Progenitor cell of endocrine pancreas (in vitro differentiated cells): ENCODE measurements at regions not wholly inside any gene's neighbourhood (a gene's known extent, or its start where the extent isn't known, plus 50 kb on each side); places are given as distances from the start of the nearest gene placed in this dataset.

Experiments
- DNase-seq: peaks from one replicate; pipeline ENCODE4 v3.0.0; 2021; ENCODE audit warnings: low spot score; ENCODE audit not compliant: unreplicated experiment
- H3K27ac Mint-ChIP-seq: 2 replicates; pipeline ENCODE4 v1.8.0; 2021; ENCODE audit warnings: mild to moderate bottlenecking, moderate library complexity, mixed read lengths
- H3K27me3 Mint-ChIP-seq: 2 replicates; pipeline ENCODE4 v1.8.0; 2021; ENCODE audit warnings: mixed read lengths
- H3K36me3 Mint-ChIP-seq: 2 replicates; pipeline ENCODE4 v1.8.0; 2022; ENCODE audit warnings: mixed read lengths; ENCODE audit not compliant: insufficient read depth
- H3K4me1 Mint-ChIP-seq: 2 replicates; pipeline ENCODE4 v1.8.0; 2021; ENCODE audit warnings: low read depth, mixed read lengths
- H3K4me3 Mint-ChIP-seq: 2 replicates; pipeline ENCODE4 v1.8.0; 2021; ENCODE audit warnings: low read depth, mild to moderate bottlenecking, moderate library complexity, mixed read lengths
- H3K9me3 Mint-ChIP-seq: 2 replicates; pipeline ENCODE4 v1.8.0; 2021; ENCODE audit warnings: low read depth, mixed read lengths
- CTCF ChIP-seq: fragments of 200-600 bp; sonication (generic); IDR thresholded peaks from one replicate; pipeline ENCODE4 v1.5.0; 2021; ENCODE audit warnings: antibody characterized with exemption, mild to moderate bottlenecking; ENCODE audit not compliant: unreplicated experiment

- TF ChIP-seq CTCF = no peak
- peaks cover 4% of the 10 kb centered on the region for H3K9me3 Mint-ChIP-seq
- no peak overlapping the region for H3K4me3 Mint-ChIP-seq
- no peaks in the 10 kb centered on the region for H3K27me3 Mint-ChIP-seq
- DNase-seq = no peak
- H3K4me1 Mint-ChIP-seq = no peaks in the 10 kb centered on the region
- no peaks in the 10 kb centered on the region for H3K36me3 Mint-ChIP-seq
- H3K27ac Mint-ChIP-seq = no peak overlapping the region
Observed at GRCh38 chr6:9515633-9516606, 899.0 kb downstream of the TFAP2A start.

- no peaks in the 10 kb centered on the region for H3K4me1 Mint-ChIP-seq
- H3K27me3 Mint-ChIP-seq = no peaks in the 10 kb centered on the region
Observed at GRCh38 chr6:9514146-9514545, 900.7 kb downstream of the TFAP2A start.

GRCh38 chr6:9511157-9511556, 903.7 kb downstream of the TFAP2A start:
- no peak overlapping the region for H3K4me3 Mint-ChIP-seq
- peaks cover 8% of the 10 kb centered on the region for H3K9me3 Mint-ChIP-seq
- no peak for TF ChIP-seq CTCF
- no peaks in the 10 kb centered on the region for H3K4me1 Mint-ChIP-seq
- no peaks in the 10 kb centered on the region for H3K27me3 Mint-ChIP-seq
- DNase-seq = no peak
- H3K36me3 Mint-ChIP-seq = no peaks in the 10 kb centered on the region
- no peak overlapping the region for H3K27ac Mint-ChIP-seq

More at GRCh38 chr6:9514146-9514545, 900.7 kb downstream of the TFAP2A start:
- no peak overlapping the region for H3K4me3 Mint-ChIP-seq
- DNase-seq = no peak
- TF ChIP-seq CTCF = no peak
- H3K36me3 Mint-ChIP-seq = no peaks in the 10 kb centered on the region
- H3K9me3 Mint-ChIP-seq = peaks cover 4% of the 10 kb centered on the region
- no peak overlapping the region for H3K27ac Mint-ChIP-seq

GRCh38 chr6:9507136-9507895, 907.6 kb downstream of the TFAP2A start:
- no peak overlapping the region for H3K27ac Mint-ChIP-seq
- H3K36me3 Mint-ChIP-seq = no peaks in the 10 kb centered on the region
- H3K9me3 Mint-ChIP-seq = peaks cover 3% of the 10 kb centered on the region
- no peaks in the 10 kb centered on the region for H3K27me3 Mint-ChIP-seq
- no peak for TF ChIP-seq CTCF
- no peak overlapping the region for H3K4me3 Mint-ChIP-seq
- no peaks in the 10 kb centered on the region for H3K4me1 Mint-ChIP-seq
- no peak for DNase-seq

GRCh38 chr6:9504191-9504590, 910.7 kb downstream of the TFAP2A start:
- Mint-ChIP-seq H3K27me3 (no peaks in the 10 kb centered on the region), H3K9me3 (peaks cover 3% of the 10 kb centered on the region), H3K36me3 (no peaks in the 10 kb centered on the region), H3K4me1 (no peaks in the 10 kb centered on the region), H3K27ac (no peak overlapping the region), H3K4me3 (no peak overlapping the region)
- TF ChIP-seq CTCF = no peak
- no peak for DNase-seq
